Type B pancreatic cell (in vitro differentiated cells): ENCODE measurements at regions not wholly inside any gene's neighbourhood (a gene's known extent, or its start where the extent isn't known, plus 50 kb on each side); places are given as distances from the start of the nearest gene placed in this dataset.

Experiments used
- DNase-seq: peaks from one replicate; pipeline ENCODE4 v3.0.0; 2021; ENCODE audit warnings: mixed read lengths; ENCODE audit not compliant: unreplicated experiment; ENCODE audit errors: extremely low spot score
- H3K27ac Mint-ChIP-seq: 2 replicates; pipeline ENCODE4 v1.8.0; 2021; ENCODE audit warnings: mild to moderate bottlenecking, mixed read lengths
- H3K27me3 Mint-ChIP-seq: 2 replicates; pipeline ENCODE4 v1.8.0; 2021; ENCODE audit warnings: mixed read lengths
- H3K36me3 Mint-ChIP-seq: 2 replicates; pipeline ENCODE4 v1.8.0; 2021; ENCODE audit warnings: mixed read lengths
- H3K4me1 Mint-ChIP-seq: one replicate; pipeline ENCODE4 v1.8.0; 2021; ENCODE audit warnings: mixed read lengths; ENCODE audit not compliant: unreplicated experiment
- H3K4me3 Mint-ChIP-seq: 2 replicates; pipeline ENCODE4 v1.8.0; 2021; ENCODE audit warnings: mild to moderate bottlenecking, mixed read lengths
- H3K9me3 Mint-ChIP-seq: 2 replicates; pipeline ENCODE4 v1.8.0; 2021; ENCODE audit warnings: mixed read lengths
- CTCF ChIP-seq: fragments of 200-600 bp; sonication (generic); conservative IDR thresholded peaks from 2 replicates; pipeline ENCODE4 v1.5.0; 2021; ENCODE audit warnings: antibody characterized with exemption, mild to moderate bottlenecking

GRCh38 chr5:125289606-125290005 lies 543.2 kb upstream of the ZNF608 start:
- no peak overlapping the region for H3K27ac Mint-ChIP-seq
- no peak overlapping the region for H3K4me3 Mint-ChIP-seq
- peaks cover 9% of the 10 kb centered on the region for H3K27me3 Mint-ChIP-seq
- no peak for DNase-seq
- peaks cover 19% of the 10 kb centered on the region for H3K4me1 Mint-ChIP-seq
- H3K9me3 Mint-ChIP-seq: peaks cover 4% of the 10 kb centered on the region
- H3K36me3 Mint-ChIP-seq: no peaks in the 10 kb centered on the region
- TF ChIP-seq CTCF: no peak

GRCh38 chr5:125290935-125291334 lies 544.5 kb upstream of the ZNF608 start:
- Mint-ChIP-seq H3K4me1 (peaks cover 14% of the 10 kb centered on the region), H3K36me3 (no peaks in the 10 kb centered on the region), H3K4me3 (no peak overlapping the region), H3K9me3 (no peaks in the 10 kb centered on the region), H3K27me3 (peaks cover 6% of the 10 kb centered on the region), H3K27ac (no peak overlapping the region)
- no peak for DNase-seq
- TF ChIP-seq CTCF: no peak

GRCh38 chr5:125291447-125291846 lies 545.0 kb upstream of the ZNF608 start:
- Mint-ChIP-seq H3K4me3 (no peak overlapping the region), H3K4me1 (peaks cover 11% of the 10 kb centered on the region), H3K36me3 (no peaks in the 10 kb centered on the region), H3K9me3 (no peaks in the 10 kb centered on the region), H3K27me3 (peaks cover 6% of the 10 kb centered on the region), H3K27ac (no peak overlapping the region)
- no peak for TF ChIP-seq CTCF
- no peak for DNase-seq

- Mint-ChIP-seq H3K4me1 (peaks cover 17% of the 10 kb centered on the region), H3K27me3 (peaks cover 6% of the 10 kb centered on the region), H3K9me3 (no peaks in the 10 kb centered on the region), H3K36me3 (no peaks in the 10 kb centered on the region), H3K4me3 (no peak overlapping the region), H3K27ac (no peak overlapping the region)
- no peak for TF ChIP-seq CTCF
- DNase-seq: no peak
These were observed 546.8 kb upstream of the ZNF608 start for GRCh38 chr5:125293223-125293622.

GRCh38 chr5:125293726-125294125 lies 547.3 kb upstream of the ZNF608 start:
- Mint-ChIP-seq H3K27ac (no peak overlapping the region), H3K9me3 (no peaks in the 10 kb centered on the region), H3K4me1 (peaks cover 22% of the 10 kb centered on the region), H3K4me3 (no peak overlapping the region), H3K27me3 (peaks cover 6% of the 10 kb centered on the region), H3K36me3 (no peaks in the 10 kb centered on the region)
- TF ChIP-seq CTCF: no peak
- DNase-seq: no peak

GRCh38 chr5:125294844-125295243 lies 548.4 kb upstream of the ZNF608 start:
- no peaks in the 10 kb centered on the region for H3K36me3 Mint-ChIP-seq
- H3K4me1 Mint-ChIP-seq: peaks cover 24% of the 10 kb centered on the region
- no peaks in the 10 kb centered on the region for H3K9me3 Mint-ChIP-seq
- H3K27me3 Mint-ChIP-seq: peaks cover 6% of the 10 kb centered on the region
- DNase-seq: no peak
- no peak overlapping the region for H3K4me3 Mint-ChIP-seq
- no peak for TF ChIP-seq CTCF
- H3K27ac Mint-ChIP-seq: no peak overlapping the region
